GM12875 (cell line): ENCODE measurements at regions not wholly inside any gene's neighbourhood (a gene's known extent, or its start where the extent isn't known, plus 50 kb on each side); places are given as distances from the start of the nearest gene placed in this dataset.
"Not testable (repeated sequence)": the region's sequence is repeated elsewhere in the genome, so short reads cannot be mapped to it uniquely, and the experiment has no call there.

Source experiments
- H3K4me3 ChIP-seq: one replicate; pipeline ENCODE4 v1.5.1; 2011; ENCODE audit warnings: low read depth, low read length, control low read depth
- CTCF ChIP-seq: IDR thresholded peaks from 2 replicates; pipeline ENCODE4 v1.5.1; 2011; ENCODE audit warnings: low read depth, mild to moderate bottlenecking, control low read depth, inconsistent platforms, low read length, moderate library complexity, borderline replicate concordance; ENCODE audit not compliant: insufficient read depth

GRCh38 chrX:47302396-47302795, 68.0 kb upstream of the ZNF157 start:
- H3K4me3 ChIP-seq = no peak overlapping the region
- TF ChIP-seq CTCF = no peak

GRCh38 chrX:47306471-47307023, 63.8 kb upstream of the ZNF157 start:
- not testable (repeated sequence) for H3K4me3 ChIP-seq

GRCh38 chrX:47311932-47312774, 58.2 kb upstream of the ZNF157 start:
- TF ChIP-seq CTCF = peak; percentile 66
- H3K4me3 ChIP-seq = no peak overlapping the region

- H3K4me3 ChIP-seq = no peak overlapping the region
- no peak for TF ChIP-seq CTCF
Observed at GRCh38 chrX:47313056-47313455, 57.3 kb upstream of the ZNF157 start.

- TF ChIP-seq CTCF = no peak
- no peak overlapping the region for H3K4me3 ChIP-seq
Observed at GRCh38 chrX:47316276-47317025, 53.9 kb upstream of the ZNF157 start.
